Raji (cell line): ENCODE measurements at regions not wholly inside any gene's neighbourhood (a gene's known extent, or its start where the extent isn't known, plus 50 kb on each side); places are given as distances from the start of the nearest gene placed in this dataset.

Experiments used
- POLR2A ChIP-seq: IDR thresholded peaks from 2 replicates; pipeline ENCODE4 v1.6.1; 2011; ENCODE audit warnings: low read depth, low read length, control low read depth; ENCODE audit not compliant: insufficient read depth

- no peak for TF ChIP-seq POLR2A
Measured at GRCh38 chr9:94441796-94442195, 113.1 kb upstream of the PCAT7 start.

GRCh38 chr9:94443032-94443722, 111.7 kb upstream of the PCAT7 start:
- TF ChIP-seq POLR2A: no peak

GRCh38 chr9:94445863-94446262, 109.0 kb upstream of the PCAT7 start:
- no peak for TF ChIP-seq POLR2A

DNA sequence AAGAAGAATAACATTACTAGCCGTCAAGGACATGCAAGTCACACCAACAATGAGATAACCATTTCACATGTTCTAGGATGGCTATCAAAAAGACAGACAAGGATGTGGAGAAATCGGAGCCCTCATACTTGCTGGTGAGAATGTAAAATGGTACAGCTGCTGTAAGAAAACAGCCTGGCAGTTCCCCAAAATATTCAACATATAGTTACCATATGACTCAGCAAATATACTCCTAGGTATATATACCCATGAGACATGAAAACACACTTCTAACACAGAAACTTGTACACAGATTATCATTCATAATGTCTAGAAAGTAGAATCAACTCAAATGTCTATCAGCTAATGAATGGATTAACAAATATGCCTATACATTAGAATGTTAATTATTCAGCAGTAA, 105.4 kb upstream of the PCAT7 start:
- no peak for TF ChIP-seq POLR2A

DNA sequence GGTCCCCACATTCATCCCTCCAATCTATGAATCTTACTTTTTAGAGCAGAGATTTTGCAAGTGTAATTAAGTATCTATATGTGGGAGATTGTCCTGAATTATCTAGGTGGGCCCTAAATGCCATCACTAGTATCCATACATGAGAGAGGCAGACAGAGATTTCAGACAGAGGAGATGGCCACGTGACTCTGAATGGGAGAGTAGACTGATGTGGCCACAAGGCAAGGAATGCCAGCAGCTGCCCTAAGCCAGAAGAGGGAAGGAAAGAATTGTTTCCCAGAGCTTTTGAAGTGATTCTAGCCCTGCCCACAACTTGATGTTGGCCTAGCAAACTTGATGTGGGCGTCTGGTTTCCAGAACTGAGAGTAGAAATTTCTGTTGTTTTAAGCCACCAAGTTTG, 90.1 kb upstream of the PCAT7 start:
- TF ChIP-seq POLR2A: no peak

DNA sequence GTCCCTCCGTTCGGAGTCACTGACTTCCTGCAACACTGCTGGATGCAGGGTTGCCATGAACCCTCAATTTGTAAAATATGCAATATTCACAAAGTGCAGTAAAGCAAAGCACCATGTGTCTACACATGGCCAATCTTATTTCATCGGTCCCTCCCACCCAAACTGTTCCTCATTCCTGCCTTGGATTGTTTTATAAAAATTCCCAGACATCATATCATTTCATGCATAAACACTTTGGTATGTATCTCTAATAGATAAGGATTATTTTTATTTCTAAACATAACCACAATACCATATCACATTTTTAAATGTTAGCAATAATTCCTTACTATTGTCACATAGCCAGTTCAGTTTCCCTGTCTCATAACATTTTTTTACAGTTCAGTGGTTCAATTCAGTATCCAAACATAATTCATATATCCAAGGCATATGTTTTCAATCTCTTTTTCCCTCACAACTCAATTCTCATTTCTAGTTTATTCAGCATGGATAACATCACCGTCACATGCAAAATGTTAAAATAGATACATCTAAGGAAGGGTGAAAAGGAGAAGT, 82.0 kb upstream of the PCAT7 start:
- TF ChIP-seq POLR2A: no peak

GRCh38 chr9:94478755-94479730, 75.8 kb upstream of the PCAT7 start:
- TF ChIP-seq POLR2A: no peak

DNA sequence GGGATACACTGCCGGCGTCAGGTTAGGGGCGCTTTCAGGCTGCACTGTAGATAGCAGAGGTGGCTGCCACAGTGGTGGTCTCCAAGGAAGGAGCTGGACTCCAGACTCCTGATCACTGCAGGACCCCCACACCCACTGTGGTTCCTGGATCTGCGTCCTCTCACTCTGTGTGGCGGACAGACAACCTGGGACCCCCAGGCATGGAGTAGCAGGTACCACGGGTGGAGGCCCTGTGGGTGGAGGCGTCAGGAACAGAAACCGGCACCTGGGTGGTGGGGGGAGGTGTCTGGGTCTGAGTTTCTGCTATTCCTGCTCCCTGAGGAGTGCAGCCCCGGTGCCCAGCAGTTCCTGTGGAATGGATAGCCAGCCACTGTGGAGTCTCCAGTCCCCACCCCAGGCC, 75.1 kb upstream of the PCAT7 start:
- TF ChIP-seq POLR2A: no peak

GRCh38 chr9:94480205-94480604, 74.7 kb upstream of the PCAT7 start:
- no peak for TF ChIP-seq POLR2A

- TF ChIP-seq POLR2A: no peak
Measured at GRCh38 chr9:94482110-94482509, 72.8 kb upstream of the PCAT7 start.

DNA sequence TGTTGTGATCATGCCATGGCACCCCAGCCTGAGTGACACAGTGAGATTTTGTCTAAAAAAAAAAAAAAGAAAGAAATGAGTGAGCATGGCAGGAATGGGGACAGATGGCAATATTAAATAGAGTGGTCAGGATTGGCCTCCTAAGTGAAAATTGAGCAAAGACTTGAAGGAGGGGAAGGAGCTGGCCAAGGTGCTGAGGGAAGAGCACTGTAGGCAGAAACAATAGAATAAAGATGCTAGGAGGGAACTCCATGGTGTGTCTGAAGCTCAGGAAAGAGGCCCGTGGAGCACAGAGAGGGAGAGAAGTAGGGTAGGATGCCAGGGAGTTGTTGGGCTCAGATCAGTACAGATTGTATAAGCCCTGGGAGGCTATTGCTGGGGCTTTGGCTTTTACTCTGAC, 64.4 kb upstream of the PCAT7 start:
- no peak for TF ChIP-seq POLR2A

GRCh38 chr9:94498801-94499453, 56.0 kb upstream of the PCAT7 start:
- TF ChIP-seq POLR2A: 0 out of 2 replicates have a peak, but pooled peaks have one; percentile 28

- TF ChIP-seq POLR2A: no peak
Measured at GRCh38 chr9:94504358-94504757, 50.5 kb upstream of the PCAT7 start.
